HG03457 (cell line): ENCODE measurements at regions not wholly inside any gene's neighbourhood (a gene's known extent, or its start where the extent isn't known, plus 50 kb on each side); places are given as distances from the start of the nearest gene placed in this dataset.

Experiments
- ATAC-seq: cut with Tn5 transposase; IDR thresholded peaks from one replicate; pipeline ENCODE4 v1.9.1; 2021; ENCODE audit warnings: moderate number of reproducible peaks; ENCODE audit not compliant: unreplicated experiment

DNA sequence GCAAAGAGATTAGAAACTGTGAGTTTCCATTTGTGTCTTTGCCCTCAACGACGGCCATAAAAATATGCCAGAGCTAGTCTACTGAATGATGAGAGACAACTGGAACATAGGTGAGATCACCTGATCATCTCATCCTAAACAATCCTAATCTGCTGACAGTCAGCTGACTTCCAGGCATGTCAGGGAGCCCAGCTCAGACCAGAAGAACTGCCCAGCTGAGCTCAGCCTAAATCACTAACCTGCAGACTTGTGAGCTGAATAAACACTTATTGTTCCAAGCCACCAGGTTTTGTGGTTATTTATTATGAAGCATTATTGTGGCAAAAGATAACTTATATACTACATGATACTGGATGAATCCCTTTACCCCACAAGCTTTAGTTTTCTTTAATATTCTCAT is 118.9 kb upstream of the PLEKHG7 start:
- no peak for ATAC-seq

DNA sequence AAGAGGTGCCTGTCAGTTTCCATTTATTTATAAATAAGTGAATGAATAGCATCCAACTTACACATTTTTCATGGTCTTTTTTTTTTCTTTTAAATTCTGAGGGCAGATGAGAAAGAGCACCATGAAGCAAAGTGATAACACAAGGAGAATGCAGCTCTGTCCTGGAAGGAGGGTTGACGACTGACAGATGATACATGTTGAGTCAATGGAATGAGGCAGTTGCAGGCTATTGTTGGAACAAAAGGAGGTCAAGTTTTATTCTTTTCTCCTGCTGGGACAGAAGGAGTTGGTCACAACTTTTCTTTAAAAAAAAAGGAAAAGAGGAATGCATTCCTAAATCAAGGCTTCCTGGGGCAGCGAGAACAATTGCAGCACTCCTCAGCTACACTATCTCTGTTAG is 119.9 kb upstream of the PLEKHG7 start:
- no peak for ATAC-seq

DNA sequence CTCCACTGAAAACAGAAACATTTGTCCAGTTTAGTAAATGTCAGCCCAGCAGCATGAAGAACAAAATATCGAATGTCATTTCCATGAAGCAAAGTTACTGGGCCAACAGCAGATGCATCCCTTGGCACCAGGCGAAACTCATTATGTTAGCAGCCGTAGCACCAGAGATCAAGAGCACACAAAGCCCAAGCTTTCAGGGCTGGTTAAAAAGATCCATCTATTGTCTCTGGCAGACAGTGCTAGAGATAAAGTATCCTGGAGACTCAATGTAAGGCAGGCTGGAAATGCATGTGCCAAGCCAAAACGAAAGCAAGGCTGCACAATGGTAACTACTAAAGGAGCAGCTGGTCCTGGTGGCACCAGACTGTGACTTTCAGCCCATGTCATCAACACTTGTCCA is 120.3 kb upstream of the PLEKHG7 start:
- no peak for ATAC-seq

DNA sequence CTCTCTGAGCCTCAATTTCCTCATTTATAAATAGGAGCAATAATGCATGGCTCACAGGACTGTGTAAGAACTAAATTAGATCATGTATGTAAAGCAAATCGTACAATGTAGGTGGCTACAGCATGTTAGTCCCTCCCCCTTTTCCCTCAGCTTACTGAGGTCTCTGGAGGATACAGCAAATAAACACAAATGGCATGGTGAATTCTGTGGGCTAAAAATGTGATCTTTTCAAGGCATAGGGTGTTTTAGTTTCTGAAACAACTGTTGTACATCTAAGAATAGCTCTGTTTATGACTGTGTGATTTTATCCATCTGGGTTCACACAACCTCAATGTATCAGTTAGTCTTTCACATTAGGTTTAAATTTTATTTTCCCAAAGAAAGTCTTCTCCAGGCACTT is 121.2 kb upstream of the PLEKHG7 start:
- ATAC-seq: no peak

DNA sequence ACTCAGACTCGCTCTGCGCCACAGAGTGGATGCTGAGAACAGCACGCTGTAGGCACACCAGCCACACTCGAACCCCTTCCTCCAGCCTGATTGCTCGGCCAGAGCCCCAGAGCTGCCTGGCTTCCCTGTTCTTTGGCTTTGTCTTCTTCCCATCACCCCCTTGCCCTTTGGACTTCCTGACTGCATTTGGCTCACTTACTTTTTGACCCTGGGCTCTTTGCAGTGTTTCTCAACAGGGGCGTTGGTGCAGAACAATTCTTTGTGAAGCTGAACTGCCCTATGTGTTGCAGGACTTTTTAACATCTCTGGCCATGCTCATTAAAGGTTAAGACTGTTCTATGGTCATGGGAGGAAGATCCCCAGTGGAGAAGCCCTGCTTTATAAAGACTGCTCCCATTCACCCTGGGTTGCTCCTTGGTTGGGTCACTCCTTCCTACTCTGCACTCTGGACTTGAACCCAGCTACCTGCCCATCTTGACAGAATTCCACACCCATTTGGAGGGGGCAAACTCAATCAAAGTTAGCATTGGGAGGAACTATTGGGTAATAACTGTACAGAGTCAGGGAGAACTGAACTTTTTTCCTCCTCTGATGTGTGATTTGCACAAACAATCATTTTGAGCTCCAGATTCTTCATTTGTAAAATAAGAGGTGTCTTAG is 127.7 kb upstream of the PLEKHG7 start:
- ATAC-seq: no peak

DNA sequence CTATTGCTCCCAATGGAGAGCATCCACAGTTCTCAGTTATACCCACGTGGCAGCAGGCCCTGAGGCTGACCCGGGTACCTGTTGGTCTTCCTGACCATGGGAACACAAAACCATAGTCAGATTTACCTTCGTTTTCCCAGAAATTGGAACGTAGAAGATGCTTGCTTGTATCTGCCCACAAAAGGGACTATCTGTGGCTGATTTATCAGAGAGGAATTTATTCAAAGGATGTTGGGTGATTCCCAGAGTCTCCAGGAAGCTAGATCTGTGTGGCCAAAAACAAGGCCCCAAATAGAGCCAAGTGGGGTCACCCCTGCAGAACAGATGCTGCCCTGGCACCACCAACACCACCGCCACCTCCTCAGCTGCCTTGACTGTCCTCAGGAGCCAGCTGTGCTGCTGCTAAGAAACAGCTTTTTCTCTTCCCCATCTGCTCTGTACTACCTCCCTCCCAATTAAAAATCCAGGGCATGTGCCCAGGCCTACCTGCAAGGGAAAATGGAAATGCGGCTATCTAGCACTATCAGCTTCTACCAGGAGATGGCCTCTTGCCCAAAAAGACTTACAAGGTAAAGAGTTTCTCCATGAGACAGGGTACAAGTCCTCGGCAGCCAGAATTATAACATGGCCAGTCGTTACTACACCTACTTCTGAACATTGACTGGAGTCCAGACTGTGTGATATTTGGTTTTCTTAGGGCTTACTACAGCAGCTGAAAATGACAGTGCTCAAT is 128.6 kb upstream of the PLEKHG7 start:
- no peak for ATAC-seq

DNA sequence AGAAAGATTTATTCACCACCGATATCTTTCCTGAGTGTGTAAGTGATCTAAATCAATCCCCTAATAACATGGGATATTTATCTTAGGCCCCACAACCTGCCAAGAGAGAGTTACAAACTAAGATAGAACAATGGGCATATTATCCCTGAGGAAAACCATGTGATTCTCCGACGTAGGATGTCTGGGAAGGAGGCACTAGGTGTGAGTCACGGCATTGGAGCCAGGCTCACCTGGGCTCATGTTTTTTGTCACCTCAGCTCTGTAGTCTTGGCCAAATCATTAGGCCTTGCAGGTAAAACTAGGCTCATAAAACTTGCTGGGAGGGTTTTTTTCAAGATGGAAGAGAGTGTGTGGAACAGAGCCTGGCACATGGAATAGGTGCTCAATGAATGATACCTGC is 129.7 kb upstream of the PLEKHG7 start:
- no peak for ATAC-seq

DNA sequence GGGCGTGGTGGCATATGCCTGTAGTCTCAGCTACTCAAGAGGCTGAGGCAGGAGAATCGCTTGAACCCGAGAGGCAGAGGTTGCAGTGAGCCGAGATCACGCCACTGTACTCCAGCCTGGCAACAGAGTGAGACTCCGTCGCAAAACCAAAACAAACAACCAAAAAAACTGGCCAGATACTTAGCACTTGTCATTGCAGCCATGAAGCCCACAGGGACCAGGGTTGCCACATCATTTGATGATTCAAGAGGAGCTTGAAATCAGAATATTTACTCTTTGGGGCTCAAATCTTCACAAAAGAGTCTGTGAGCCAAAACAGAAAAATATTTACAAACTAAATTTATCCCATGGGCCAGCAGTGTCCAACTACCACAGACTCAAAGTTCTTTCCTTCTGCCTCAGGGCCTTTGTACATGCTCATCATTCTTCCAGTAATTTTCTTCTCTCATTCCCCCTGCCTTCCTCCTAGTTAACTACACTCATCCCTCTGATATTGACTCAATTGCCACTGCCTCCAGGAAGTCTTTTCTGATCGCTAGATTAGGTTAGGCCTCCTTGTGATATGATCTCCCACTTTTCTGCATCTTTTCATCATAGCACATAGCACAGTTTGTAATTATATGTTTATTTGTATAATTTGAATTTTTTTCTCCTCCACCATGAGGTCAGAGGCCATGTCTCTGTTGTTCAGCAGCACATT is 130.8 kb upstream of the PLEKHG7 start:
- ATAC-seq: no peak

DNA sequence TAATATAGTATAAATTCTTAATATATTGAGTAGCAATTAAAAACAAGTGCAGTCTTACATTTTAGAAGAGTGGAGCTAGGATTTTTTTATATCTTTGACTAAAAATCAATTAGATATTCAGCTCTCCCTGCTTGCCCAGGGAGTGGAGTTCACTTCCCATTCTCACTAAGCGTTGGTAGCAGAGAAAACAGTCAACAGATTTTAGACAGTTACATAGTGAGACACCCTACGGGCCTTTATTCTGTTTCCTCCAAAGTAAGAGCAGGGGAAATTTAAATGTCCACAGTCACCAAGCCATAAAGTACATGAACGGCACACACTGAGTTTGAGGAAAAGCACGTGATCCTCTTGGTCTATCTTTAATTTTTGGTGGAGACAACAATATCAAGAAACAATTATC is 131.6 kb upstream of the PLEKHG7 start:
- ATAC-seq: no peak

DNA sequence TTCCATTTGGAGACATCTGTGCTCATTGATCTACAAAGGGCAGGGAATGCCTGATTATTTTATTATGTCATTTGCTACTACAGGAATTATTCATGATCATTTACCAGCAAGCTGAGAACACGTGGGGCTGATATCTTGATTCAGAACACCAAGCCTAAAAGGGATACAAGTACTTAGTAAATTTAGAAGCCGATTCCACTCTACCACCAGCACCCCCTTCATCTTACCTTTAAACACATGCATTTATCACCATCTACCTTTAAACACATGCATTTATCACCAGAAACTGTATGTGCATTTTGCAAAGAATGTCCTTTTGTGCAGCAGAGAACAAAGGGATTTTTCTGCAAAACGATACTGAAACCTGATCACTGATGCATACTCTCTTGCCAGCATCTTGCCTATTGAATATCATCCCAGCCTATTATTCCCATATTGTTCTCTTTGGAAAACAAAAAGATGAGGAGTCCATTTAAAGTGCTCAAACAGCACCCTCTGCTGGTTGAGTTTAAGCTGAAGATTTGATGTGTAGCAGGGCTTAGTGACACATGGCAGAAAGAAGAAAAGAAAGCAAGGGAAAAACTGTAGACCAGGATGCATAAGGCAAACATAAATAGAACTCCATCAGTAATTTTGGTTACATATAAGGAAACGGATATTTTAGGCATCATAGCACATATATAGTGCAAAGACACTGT is 132.6 kb upstream of the PLEKHG7 start:
- peak; percentile 76 for ATAC-seq

DNA sequence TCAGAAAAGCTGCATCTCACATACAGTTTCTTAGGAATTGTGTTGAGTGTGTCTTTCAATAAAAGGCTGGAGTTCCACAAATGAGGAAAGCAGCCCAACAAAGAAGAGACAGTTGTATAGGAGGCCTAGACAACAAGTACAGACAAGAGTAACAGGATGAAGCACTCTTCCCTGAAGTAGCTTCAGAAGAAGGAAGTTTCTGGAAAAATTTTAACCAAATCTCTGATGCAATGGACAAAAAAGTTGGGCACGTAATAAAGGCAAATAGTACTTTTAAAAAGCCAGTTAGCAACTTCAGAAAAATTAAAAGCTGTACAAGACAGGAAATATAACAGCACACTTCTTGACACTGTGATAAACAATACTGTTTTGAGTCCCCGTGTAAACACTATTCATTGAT is 134.1 kb upstream of the PLEKHG7 start:
- no peak for ATAC-seq

DNA sequence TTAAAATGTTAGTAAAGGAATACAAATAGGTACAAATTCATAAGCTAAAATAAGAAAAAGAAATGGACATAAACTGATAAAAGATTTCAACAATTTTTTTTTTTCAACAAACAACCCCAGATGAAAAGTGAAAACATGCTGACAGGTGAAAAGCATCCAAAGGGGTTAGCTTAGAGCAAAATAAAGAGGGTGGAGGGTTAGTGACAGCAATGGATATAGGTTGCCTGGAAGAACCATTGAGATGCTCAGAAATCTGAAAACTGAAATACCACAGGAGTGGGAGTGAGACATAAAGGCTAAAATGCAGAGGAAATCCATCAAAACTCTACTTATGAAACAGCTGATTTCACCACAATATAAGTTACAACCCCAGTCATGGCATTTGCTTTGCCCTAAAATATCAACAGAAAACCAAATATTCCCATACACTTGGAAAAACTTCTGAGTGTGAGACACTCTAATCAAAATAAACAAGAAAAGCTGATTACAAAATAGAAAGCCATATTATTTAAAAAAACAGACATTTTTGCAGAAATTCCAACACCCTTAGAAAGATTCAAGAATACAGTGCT is 136.3 kb upstream of the PLEKHG7 start:
- ATAC-seq: no peak

DNA sequence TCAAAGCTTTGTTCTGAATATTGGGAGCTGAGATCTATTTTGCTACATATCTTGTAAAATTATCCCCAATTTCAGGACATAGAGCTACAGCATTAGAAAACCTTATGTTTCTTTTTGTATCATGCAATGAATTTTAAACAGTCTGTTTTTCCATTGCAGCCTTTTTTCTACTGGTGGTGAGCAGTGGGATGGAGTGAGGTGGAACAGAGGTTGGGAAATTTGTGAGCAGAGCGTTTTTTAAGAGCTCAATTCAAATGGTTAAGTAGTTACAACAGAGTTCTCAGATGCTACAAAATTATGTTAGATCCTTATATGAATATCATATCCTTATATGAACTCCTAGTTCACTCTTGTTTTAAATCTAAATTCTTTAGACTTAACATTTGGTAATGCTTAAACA is 139.0 kb upstream of the PLEKHG7 start:
- ATAC-seq: no peak

DNA sequence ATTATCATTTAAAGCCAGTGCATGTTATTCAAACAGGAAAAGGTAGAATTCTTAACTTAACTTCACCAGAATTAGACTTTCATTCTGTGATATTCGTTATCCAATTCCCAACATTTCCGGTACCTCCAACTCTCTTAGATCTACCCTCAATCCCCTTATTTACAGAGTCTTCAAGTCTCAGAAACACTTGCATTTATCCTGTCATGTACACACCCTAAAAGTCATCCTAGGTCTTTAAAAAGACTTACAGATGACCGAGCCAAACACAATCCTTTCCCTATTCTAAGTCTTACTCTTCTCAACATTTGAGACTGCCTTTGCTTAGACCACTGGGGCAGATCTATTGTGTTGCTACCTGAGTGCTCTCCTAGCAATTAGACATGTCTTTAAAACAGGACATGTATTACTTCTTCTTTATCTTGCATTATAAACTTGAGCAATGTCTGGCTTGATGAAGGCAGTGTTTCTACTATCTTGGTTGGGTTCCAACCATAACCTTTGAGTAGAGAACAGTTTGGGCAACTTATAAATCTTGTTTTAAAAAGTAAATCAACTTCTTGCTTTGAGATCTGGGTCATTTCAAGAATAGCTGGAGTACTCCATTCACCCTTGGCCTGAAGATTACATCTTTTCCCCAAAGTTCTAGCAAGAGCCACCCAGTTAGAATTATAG is 140.6 kb upstream of the PLEKHG7 start:
- ATAC-seq: no peak

DNA sequence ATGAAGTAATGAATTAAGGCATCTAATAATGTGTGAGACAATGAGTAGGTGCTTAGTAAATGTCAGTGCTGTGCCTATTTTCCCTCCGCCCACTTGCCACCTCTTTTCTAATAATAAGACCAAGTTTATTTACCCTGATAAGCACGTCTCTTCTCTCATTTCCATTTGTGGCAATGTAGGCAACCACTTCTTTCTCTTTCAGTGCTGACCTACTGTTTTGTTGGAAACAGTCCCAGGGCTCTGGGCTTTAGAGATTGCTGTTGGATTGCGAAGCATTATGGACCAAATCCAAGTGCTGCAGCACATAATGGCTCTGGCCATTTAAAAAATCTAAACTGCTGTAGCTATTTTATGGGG is 141.3 kb upstream of the PLEKHG7 start:
- ATAC-seq: no peak

DNA sequence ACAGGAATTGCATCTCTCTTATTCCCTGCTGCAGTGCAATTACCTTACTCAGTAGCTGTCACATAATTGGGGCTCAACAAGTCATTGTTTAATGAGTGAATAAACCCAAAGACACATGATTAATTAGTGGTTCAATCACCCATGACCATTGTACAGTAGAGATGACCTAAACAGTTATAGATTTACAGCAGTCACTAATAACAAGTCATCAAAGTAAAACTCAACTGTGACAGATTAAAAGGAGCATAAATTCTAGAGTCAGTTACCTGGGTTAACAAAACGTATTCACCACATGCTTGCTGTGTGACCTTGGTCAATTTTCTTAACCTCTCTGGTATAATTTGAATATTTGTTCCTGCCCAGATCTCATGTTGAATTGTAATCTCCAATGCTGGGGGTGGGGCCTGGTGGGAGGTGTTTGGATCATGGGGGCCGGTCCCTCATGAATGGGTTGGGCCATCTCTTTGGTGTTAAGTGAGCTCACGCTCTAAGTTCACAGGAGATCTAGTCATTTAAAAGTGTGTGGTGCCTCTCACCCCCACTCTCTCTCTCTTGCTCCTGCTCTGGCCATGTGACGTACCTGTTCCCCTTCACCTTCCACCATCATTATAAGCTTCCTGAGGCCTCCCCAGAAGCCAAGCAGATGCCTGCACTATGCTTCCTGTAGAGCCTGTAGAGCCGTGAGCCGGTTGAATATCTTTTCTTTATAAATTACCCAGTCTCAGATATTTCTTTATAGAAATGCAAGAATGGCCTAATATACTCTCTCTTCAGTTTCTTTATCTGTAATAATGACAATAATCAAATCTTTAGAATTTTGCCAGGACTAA is 141.9 kb upstream of the PLEKHG7 start:
- no peak for ATAC-seq

DNA sequence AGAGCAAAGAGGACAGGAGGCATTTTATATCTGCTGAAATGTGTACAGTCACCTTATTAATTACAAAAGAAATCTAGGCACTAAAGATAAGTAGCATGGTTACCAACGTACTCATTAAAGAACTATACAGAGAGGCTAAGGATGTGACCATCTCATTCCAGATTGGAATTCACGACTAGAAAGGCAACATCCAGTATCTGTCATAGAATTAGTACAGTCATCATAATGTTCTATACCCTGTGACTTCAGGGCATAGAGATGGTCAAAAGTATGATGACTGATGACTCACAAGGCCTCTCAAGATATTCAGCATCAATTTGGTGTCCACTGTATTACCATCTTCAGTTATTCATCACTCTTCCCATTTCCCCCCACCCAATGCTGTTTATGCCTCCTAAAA is 144.0 kb upstream of the PLEKHG7 start:
- no peak for ATAC-seq

DNA sequence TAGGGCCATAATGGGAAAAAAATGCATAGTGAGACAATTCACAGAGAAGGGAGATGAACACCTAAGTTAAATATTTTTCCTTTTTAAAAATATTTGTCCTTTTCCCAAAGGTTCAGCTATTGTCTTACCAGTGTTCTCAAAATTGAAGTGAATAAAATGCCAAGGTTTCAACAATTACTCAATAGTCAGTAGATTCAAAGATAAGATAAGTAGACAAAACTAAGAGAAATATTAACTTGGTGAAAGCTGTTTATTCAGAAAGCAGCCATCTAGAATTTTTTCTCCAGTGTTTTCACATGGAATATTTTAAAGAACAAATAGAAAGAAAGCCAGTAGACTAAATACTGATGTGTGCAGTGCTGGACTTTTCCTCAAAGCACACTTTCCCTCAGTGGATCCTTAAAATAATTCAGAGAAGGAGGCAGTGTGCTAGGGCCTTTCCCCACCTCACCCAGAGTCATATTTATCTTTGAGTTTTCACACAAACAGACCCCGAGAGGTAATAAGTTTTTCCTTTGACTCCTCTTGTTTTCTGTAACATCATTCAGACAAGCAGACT is 144.5 kb upstream of the PLEKHG7 start:
- no peak for ATAC-seq

DNA sequence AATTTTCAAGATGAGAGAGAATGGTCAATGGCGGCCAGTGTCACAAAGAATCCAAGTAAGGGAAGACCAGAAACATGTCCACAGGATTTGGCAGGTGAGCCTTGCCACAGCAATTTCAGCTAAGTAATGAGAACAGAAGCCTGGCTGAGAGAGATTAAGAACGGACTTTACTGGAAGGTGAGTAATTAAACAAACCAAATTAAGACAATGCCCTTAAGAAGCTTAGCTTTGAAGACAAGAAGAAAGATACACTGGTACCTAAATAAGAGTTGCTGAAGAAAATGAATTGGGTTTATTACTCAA is 145.4 kb upstream of the PLEKHG7 start:
- no peak for ATAC-seq
